ENCODE measurements at regions not wholly inside any gene's neighbourhood (a gene's known extent, or its start where the extent isn't known, plus 50 kb on each side); places are given as distances from the start of the nearest gene placed in this dataset.

GRCh38 chr10:62475551-62475950 is 101.4 kb downstream of the ZNF365 start:
- Histone ChIP-seq H3K4me2 (no peak overlapping the region), H3F3A (replicated peaks; ENCODE audit: low read depth) (no peaks in the 10 kb centered on the region), H3K27me3 (ENCODE audit: insufficient read depth) (no peaks in the 10 kb centered on the region), H4K20me1 (replicated peaks; ENCODE audit: insufficient read depth) (no peaks in the 10 kb centered on the region), H3K36me3 (ENCODE audit: insufficient read depth) (no peaks in the 10 kb centered on the region), H3K4me1 (ENCODE audit: insufficient read depth) (no peaks in the 10 kb centered on the region; the same call in 1 of the 2 replicates), H3K9me2 (ENCODE audit: insufficient read depth) (peaks cover 12% of the 10 kb centered on the region; the same call in 1 of the 2 replicates), H2AFZ (no peak overlapping the region), H3K27ac (ENCODE audit: low read depth) (no peak overlapping the region), H3K79me2 (replicated peaks; ENCODE audit: insufficient read depth) (no peaks in the 10 kb centered on the region), H3K4me3 (no peak overlapping the region)
- DNase-seq (ENCODE audit: low spot score) (no peak), ATAC-seq (no peak)
- TF ChIP-seq REST (IDR thresholded peaks at IDR 0.05; ENCODE audit: unreplicated experiment), result no peak
- TF ChIP-seq, protein P1, sequence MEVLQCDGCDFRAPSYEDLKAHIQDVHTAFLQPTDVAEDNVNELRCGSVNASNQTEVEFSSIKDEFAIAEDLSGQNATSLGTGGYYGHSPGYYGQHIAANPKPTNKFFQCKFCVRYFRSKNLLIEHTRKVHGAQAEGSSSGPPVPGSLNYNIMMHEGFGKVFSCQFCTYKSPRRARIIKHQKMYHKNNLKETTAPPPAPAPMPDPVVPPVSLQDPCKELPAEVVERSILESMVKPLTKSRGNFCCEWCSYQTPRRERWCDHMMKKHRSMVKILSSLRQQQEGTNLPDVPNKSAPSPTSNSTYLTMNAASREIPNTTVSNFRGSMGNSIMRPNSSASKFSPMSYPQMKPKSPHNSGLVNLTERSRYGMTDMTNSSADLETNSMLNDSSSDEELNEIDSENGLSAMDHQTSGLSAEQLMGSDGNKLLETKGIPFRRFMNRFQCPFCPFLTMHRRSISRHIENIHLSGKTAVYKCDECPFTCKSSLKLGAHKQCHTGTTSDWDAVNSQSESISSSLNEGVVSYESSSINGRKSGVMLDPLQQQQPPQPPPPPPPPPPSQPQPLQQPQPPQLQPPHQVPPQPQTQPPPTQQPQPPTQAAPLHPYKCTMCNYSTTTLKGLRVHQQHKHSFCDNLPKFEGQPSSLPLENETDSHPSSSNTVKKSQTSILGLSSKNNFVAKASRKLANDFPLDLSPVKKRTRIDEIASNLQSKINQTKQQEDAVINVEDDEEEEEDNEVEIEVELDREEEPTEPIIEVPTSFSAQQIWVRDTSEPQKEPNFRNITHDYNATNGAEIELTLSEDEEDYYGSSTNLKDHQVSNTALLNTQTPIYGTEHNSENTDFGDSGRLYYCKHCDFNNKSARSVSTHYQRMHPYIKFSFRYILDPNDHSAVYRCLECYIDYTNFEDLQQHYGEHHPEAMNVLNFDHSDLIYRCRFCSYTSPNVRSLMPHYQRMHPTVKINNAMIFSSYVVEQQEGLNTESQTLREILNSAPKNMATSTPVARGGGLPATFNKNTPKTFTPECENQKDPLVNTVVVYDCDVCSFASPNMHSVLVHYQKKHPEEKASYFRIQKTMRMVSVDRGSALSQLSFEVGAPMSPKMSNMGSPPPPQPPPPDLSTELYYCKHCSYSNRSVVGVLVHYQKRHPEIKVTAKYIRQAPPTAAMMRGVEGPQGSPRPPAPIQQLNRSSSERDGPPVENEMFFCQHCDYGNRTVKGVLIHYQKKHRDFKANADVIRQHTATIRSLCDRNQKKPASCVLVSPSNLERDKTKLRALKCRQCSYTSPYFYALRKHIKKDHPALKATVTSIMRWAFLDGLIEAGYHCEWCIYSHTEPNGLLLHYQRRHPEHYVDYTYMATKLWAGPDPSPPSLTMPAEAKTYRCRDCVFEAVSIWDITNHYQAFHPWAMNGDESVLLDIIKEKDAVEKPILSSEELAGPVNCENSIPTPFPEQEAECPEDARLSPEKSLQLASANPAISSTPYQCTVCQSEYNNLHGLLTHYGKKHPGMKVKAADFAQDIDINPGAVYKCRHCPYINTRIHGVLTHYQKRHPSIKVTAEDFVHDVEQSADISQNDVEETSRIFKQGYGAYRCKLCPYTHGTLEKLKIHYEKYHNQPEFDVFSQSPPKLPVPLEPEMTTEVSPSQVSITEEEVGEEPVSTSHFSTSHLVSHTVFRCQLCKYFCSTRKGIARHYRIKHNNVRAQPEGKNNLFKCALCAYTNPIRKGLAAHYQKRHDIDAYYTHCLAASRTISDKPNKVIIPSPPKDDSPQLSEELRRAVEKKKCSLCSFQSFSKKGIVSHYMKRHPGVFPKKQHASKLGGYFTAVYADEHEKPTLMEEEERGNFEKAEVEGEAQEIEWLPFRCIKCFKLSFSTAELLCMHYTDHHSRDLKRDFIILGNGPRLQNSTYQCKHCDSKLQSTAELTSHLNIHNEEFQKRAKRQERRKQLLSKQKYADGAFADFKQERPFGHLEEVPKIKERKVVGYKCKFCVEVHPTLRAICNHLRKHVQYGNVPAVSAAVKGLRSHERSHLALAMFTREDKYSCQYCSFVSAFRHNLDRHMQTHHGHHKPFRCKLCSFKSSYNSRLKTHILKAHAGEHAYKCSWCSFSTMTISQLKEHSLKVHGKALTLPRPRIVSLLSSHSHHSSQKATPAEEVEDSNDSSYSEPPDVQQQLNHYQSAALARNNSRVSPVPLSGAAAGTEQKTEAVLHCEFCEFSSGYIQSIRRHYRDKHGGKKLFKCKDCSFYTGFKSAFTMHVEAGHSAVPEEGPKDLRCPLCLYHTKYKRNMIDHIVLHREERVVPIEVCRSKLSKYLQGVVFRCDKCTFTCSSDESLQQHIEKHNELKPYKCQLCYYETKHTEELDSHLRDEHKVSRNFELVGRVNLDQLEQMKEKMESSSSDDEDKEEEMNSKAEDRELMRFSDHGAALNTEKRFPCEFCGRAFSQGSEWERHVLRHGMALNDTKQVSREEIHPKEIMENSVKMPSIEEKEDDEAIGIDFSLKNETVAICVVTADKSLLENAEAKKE (CRISPR knock-in tag; IDR thresholded peaks at IDR 0.05), result no peak
- TF ChIP-seq ZNF114 (CRISPR knock-in tag; IDR thresholded peaks at IDR 0.05), result no peak
- TF ChIP-seq STAT1 (IDR thresholded peaks at IDR 0.05; ENCODE audit: unreplicated experiment), result no peak
- TF ChIP-seq ETS1 (IDR thresholded peaks at IDR 0.05), result no peak
- TF ChIP-seq EZH2 (IDR thresholded peaks at IDR 0.05; ENCODE audit: low read depth, unreplicated experiment), result no peak
- no peaks in the 10 kb centered on the region for H3K9me3 Mint-ChIP-seq
- no peak overlapping the region for H3K4me3 Mint-ChIP-seq
- no peaks in the 10 kb centered on the region for H3K36me3 Mint-ChIP-seq (ENCODE audit: low read depth)
- no peak overlapping the region for H3K27ac Mint-ChIP-seq
- H3K27me3 Mint-ChIP-seq (ENCODE audit: insufficient read depth, low read depth, poor library complexity), result peaks cover 5% of the 10 kb centered on the region
- no peaks in the 10 kb centered on the region for H3K4me1 Mint-ChIP-seq
